ENCODE measurements at regions not wholly inside any gene's neighbourhood (a gene's known extent, or its start where the extent isn't known, plus 50 kb on each side); places are given as distances from the start of the nearest gene placed in this dataset.

GRCh38 chr20:6674831-6675230 lies 92.7 kb upstream of the BMP2 start:
- Mint-ChIP-seq H3K9me3 (ENCODE audit: unreplicated experiment) (peaks cover under 1% of the 10 kb centered on the region), H3K27ac (ENCODE audit: unreplicated experiment) (no peak overlapping the region), H3K27me3 (ENCODE audit: insufficient read depth, unreplicated experiment) (no peaks in the 10 kb centered on the region), H3K4me1 (ENCODE audit: low read depth, unreplicated experiment) (peaks cover 2% of the 10 kb centered on the region), H3K4me3 (ENCODE audit: unreplicated experiment) (no peak overlapping the region), H3K36me3 (ENCODE audit: insufficient read depth, unreplicated experiment) (no peaks in the 10 kb centered on the region)
- no peaks in the 10 kb centered on the region for H3K27me3 ChIP-seq (replicated peaks; ENCODE audit: control insufficient read depth, insufficient read depth, low read length)
- intact Hi-C loops (cut with micrococcal nuclease; ENCODE audit: unreplicated experiment) = no loop called here
- H3K4me3 ChIP-seq (ENCODE audit: low read depth, low read length) = no peak overlapping the region
- no TSS peak for BruUV-seq (replicated peaks)
- no peaks in the 10 kb centered on the region for H3K4me1 ChIP-seq
- ChIA-PET CTCF (no interaction called here), POLR2A (no interaction called here)
- TF ChIP-seq CTCF (IDR thresholded peaks at IDR 0.05; ENCODE audit: insufficient read depth in 1 of 2, low read depth in 1 of 2, low read length in 1 of 2, severe bottlenecking in 1 of 2, unreplicated experiment in 1 of 2) = no peak
- no peaks in the 10 kb centered on the region for H3K36me3 ChIP-seq (ENCODE audit: control insufficient read depth, insufficient read depth, low read length)
- no peak for DNase-seq
- H3K9me3 ChIP-seq = no peaks in the 10 kb centered on the region

- H3K27me3 Mint-ChIP-seq (ENCODE audit: insufficient read depth, unreplicated experiment) = no peaks in the 10 kb centered on the region
- TF ChIP-seq CTCF (IDR thresholded peaks at IDR 0.05; ENCODE audit: insufficient read depth in 1 of 2, low read depth in 1 of 2, low read length in 1 of 2, severe bottlenecking in 1 of 2, unreplicated experiment in 1 of 2) = no peak
- DNase-seq = no peak
- Histone ChIP-seq H3K27me3 (replicated peaks; ENCODE audit: control insufficient read depth, insufficient read depth, low read length) (no peaks in the 10 kb centered on the region), H3K9me3 (no peaks in the 10 kb centered on the region), H3K36me3 (ENCODE audit: control insufficient read depth, insufficient read depth, low read length) (no peaks in the 10 kb centered on the region), H3K4me3 (ENCODE audit: low read depth, low read length) (no peak overlapping the region), H3K4me1 (no peaks in the 10 kb centered on the region)
- BruUV-seq (replicated peaks) = no TSS peak
- H3K27ac Mint-ChIP-seq (ENCODE audit: unreplicated experiment) = no peak overlapping the region
- no peaks in the 10 kb centered on the region for H3K9me3 Mint-ChIP-seq (ENCODE audit: unreplicated experiment)
- no peaks in the 10 kb centered on the region for H3K36me3 Mint-ChIP-seq (ENCODE audit: insufficient read depth, unreplicated experiment)
- ChIA-PET POLR2A (no interaction called here), CTCF (no interaction called here)
- no peak overlapping the region for H3K4me3 Mint-ChIP-seq (ENCODE audit: unreplicated experiment)
- H3K4me1 Mint-ChIP-seq (ENCODE audit: low read depth, unreplicated experiment) = no peaks in the 10 kb centered on the region
- intact Hi-C loops (cut with micrococcal nuclease; ENCODE audit: unreplicated experiment) = no loop called here
Observed at GRCh38 chr20:6673071-6673470, 94.4 kb upstream of the BMP2 start.

- Mint-ChIP-seq H3K27me3 (ENCODE audit: insufficient read depth, unreplicated experiment) (no peaks in the 10 kb centered on the region), H3K36me3 (ENCODE audit: insufficient read depth, unreplicated experiment) (no peaks in the 10 kb centered on the region), H3K4me3 (ENCODE audit: unreplicated experiment) (no peak overlapping the region), H3K27ac (ENCODE audit: unreplicated experiment) (no peak overlapping the region), H3K9me3 (ENCODE audit: unreplicated experiment) (no peaks in the 10 kb centered on the region), H3K4me1 (ENCODE audit: low read depth, unreplicated experiment) (peaks cover 1% of the 10 kb centered on the region)
- intact Hi-C loops (cut with micrococcal nuclease; ENCODE audit: unreplicated experiment) = no loop called here
- POLR2A ChIA-PET = no interaction called here
- no peaks in the 10 kb centered on the region for H3K9me3 ChIP-seq
- CTCF ChIA-PET = no interaction called here
- peaks cover 2% of the 10 kb centered on the region for H3K4me1 ChIP-seq
- no peaks in the 10 kb centered on the region for H3K27me3 ChIP-seq (replicated peaks; ENCODE audit: control insufficient read depth, insufficient read depth, low read length)
- no peak for DNase-seq
- no peak for TF ChIP-seq CTCF (IDR thresholded peaks at IDR 0.05; ENCODE audit: insufficient read depth in 1 of 2, low read depth in 1 of 2, low read length in 1 of 2, severe bottlenecking in 1 of 2, unreplicated experiment in 1 of 2)
- H3K4me3 ChIP-seq (ENCODE audit: low read depth, low read length) = no peak overlapping the region
- no peaks in the 10 kb centered on the region for H3K36me3 ChIP-seq (ENCODE audit: control insufficient read depth, insufficient read depth, low read length)
- no TSS peak for BruUV-seq (replicated peaks)
Observed at GRCh38 chr20:6671829-6672228, 95.7 kb upstream of the BMP2 start.
